ENCODE measurements at regions not wholly inside any gene's neighbourhood (a gene's known extent, or its start where the extent isn't known, plus 50 kb on each side); places are given as distances from the start of the nearest gene placed in this dataset.

DNA sequence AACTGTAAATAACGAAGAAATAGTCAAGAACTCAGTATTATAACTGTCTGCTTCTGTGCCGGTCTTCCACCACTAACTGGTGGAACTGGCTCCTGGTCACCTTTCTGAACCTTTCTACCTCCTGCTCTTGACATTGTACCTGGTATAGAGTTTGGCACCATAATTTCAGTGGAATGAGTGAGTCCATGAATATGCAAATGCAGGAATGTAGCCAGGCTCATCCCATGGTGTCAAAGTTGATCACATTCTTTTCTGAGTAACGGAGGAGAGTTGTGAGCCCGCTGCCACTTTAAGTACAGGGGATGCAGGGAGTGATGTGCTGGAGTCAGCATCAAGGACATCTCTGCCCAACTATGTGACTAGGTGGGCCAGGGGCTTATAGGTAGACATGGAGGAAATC lies 207.9 kb upstream of the HS3ST1 start:
- TF ChIP-seq, protein P1, sequence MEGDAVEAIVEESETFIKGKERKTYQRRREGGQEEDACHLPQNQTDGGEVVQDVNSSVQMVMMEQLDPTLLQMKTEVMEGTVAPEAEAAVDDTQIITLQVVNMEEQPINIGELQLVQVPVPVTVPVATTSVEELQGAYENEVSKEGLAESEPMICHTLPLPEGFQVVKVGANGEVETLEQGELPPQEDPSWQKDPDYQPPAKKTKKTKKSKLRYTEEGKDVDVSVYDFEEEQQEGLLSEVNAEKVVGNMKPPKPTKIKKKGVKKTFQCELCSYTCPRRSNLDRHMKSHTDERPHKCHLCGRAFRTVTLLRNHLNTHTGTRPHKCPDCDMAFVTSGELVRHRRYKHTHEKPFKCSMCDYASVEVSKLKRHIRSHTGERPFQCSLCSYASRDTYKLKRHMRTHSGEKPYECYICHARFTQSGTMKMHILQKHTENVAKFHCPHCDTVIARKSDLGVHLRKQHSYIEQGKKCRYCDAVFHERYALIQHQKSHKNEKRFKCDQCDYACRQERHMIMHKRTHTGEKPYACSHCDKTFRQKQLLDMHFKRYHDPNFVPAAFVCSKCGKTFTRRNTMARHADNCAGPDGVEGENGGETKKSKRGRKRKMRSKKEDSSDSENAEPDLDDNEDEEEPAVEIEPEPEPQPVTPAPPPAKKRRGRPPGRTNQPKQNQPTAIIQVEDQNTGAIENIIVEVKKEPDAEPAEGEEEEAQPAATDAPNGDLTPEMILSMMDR (conservative IDR thresholded peaks at IDR 0.05; ENCODE audit: low read depth, low read length): no peak
- no peak for TF ChIP-seq EZH2phosphoT487 (IDR thresholded peaks at IDR 0.05; ENCODE audit: borderline replicate concordance, low read length)
- no peak for TF ChIP-seq EZH2 (IDR thresholded peaks at IDR 0.05; ENCODE audit: low read length, unreplicated experiment)
- peaks cover 66% of the 10 kb centered on the region for H3K4me1 ChIP-seq (ENCODE audit: insufficient read depth, low read length)
- H3K9me2 ChIP-seq (replicated peaks; ENCODE audit: low read length): no peaks in the 10 kb centered on the region
- no peaks in the 10 kb centered on the region for H3K79me2 ChIP-seq (ENCODE audit: low read length)
- no peak for DNase-seq
- intact Hi-C loops (cut with micrococcal nuclease): no loop called here
- H3K4me3 ChIP-seq (ENCODE audit: low read length): no peak overlapping the region
- BruUV-seq (replicated peaks): no TSS peak
- ATAC-seq: no peak
- H3F3A ChIP-seq (ENCODE audit: low read length, unreplicated experiment): peaks cover 7% of the 10 kb centered on the region
- no peak overlapping the region for H3K4me2 ChIP-seq (ENCODE audit: low read length)
- 0 out of 2 replicates have a peak overlapping the region, but pooled peaks have one; percentile 16 for H3K9ac ChIP-seq (ENCODE audit: low read length)
- peak overlapping the region; percentile 98 for H3K27ac ChIP-seq (ENCODE audit: low read length)
- H4K20me1 ChIP-seq (ENCODE audit: low read length): no peaks in the 10 kb centered on the region
- no peaks in the 10 kb centered on the region for H3K27me3 ChIP-seq (ENCODE audit: low read length)
- no peaks in the 10 kb centered on the region for H3K9me3 ChIP-seq (ENCODE audit: low read length)
- ChIA-PET CTCF (no interaction called here), POLR2A (ENCODE audit: unreplicated experiment) (no interaction called here)
- H3K36me3 ChIP-seq (ENCODE audit: low read depth, low read length): no peaks in the 10 kb centered on the region
- H2AFZ ChIP-seq (ENCODE audit: low read length): no peak overlapping the region

DNA sequence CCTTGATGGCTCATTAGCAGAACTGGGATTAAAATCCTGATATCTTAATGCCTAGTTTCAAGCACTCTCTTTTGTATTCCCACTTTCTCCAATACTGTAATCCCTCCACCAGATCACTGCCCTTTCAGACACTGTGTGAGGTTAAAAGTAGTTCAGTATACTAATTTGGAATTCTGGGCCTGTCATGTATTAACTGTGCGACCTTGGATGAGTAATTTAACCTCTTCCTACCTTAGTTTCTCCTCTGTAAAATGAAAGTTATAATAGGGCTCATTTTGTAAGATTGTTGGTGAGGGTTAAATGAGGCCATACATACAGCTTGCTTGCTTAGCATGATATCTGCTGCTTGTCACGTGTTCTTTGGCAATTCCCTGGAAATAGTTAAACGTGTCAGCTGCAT lies 207.3 kb upstream of the HS3ST1 start:
- H3K9me2 ChIP-seq (replicated peaks; ENCODE audit: low read length): no peaks in the 10 kb centered on the region
- no peak for DNase-seq
- intact Hi-C loops (cut with micrococcal nuclease): no loop called here
- H3K27ac ChIP-seq (ENCODE audit: low read length): peak overlapping the region; percentile 98
- no TSS peak for BruUV-seq (replicated peaks)
- peak overlapping the region; percentile 16; the same call in 1 of the 2 replicates for H3K9ac ChIP-seq (ENCODE audit: low read length)
- no peak overlapping the region for H2AFZ ChIP-seq (ENCODE audit: low read length)
- peaks cover 7% of the 10 kb centered on the region for H3F3A ChIP-seq (ENCODE audit: low read length, unreplicated experiment)
- no peaks in the 10 kb centered on the region for H3K27me3 ChIP-seq (ENCODE audit: low read length)
- no peaks in the 10 kb centered on the region for H3K79me2 ChIP-seq (ENCODE audit: low read length)
- H4K20me1 ChIP-seq (ENCODE audit: low read length): no peaks in the 10 kb centered on the region
- ATAC-seq: no peak
- H3K36me3 ChIP-seq (ENCODE audit: low read depth, low read length): no peaks in the 10 kb centered on the region
- H3K4me3 ChIP-seq (ENCODE audit: low read length): no peak overlapping the region
- ChIA-PET POLR2A (ENCODE audit: unreplicated experiment) (no interaction called here), CTCF (interaction anchor here (0.7 kb wide), 1 partner anchor 63 kb away, joined by 3 read pairs; no protein-coding TSS in a partner anchor)
- peak overlapping the region; percentile 50 for H3K4me2 ChIP-seq (ENCODE audit: low read length)
- peaks cover 66% of the 10 kb centered on the region for H3K4me1 ChIP-seq (ENCODE audit: insufficient read depth, low read length)
- no peaks in the 10 kb centered on the region for H3K9me3 ChIP-seq (ENCODE audit: low read length)
- TF ChIP-seq, protein P1 (conservative IDR thresholded peaks at IDR 0.05; ENCODE audit: low read depth, low read length): no peak
- no peak for TF ChIP-seq EZH2 (IDR thresholded peaks at IDR 0.05; ENCODE audit: low read length, unreplicated experiment)
- no peak for TF ChIP-seq EZH2phosphoT487 (IDR thresholded peaks at IDR 0.05; ENCODE audit: borderline replicate concordance, low read length)

DNA sequence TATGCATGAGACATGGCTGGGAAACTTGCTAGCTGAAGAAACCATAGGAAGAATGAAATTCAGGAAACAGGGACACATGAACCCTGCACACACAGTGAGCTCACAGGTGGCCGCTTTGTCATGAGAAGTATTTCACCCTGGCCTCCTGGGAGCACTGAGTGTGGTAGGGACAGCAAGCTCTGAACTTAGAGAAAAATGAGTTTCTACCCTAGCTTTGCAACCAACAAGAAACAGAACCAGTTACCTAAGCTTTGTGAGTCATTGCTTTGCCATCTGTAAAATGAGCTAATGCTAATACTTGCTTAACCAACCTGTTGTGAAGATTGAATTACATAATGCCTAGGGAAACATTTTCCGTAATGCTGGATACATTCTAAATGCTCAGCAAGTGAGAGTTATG lies 206.6 kb upstream of the HS3ST1 start:
- no peak overlapping the region for H2AFZ ChIP-seq (ENCODE audit: low read length)
- TF ChIP-seq EZH2 (IDR thresholded peaks at IDR 0.05; ENCODE audit: low read length, unreplicated experiment) (no peak), EZH2phosphoT487 (IDR thresholded peaks at IDR 0.05; ENCODE audit: borderline replicate concordance, low read length) (no peak)
- TF ChIP-seq, protein P1 (conservative IDR thresholded peaks at IDR 0.05; ENCODE audit: low read depth, low read length): no peak
- H3K79me2 ChIP-seq (ENCODE audit: low read length): no peaks in the 10 kb centered on the region
- POLR2A ChIA-PET (ENCODE audit: unreplicated experiment): interaction anchor here (0.7 kb wide), 1 partner anchor 84 kb away, joined by 5 read pairs; no protein-coding TSS in a partner anchor
- peak overlapping the region; percentile 62 for H3K9ac ChIP-seq (ENCODE audit: low read length)
- H3K4me2 ChIP-seq (ENCODE audit: low read length): peak overlapping the region; percentile 50
- peaks cover 60% of the 10 kb centered on the region for H3K4me1 ChIP-seq (ENCODE audit: insufficient read depth, low read length)
- H3K9me2 ChIP-seq (replicated peaks; ENCODE audit: low read length): no peaks in the 10 kb centered on the region
- H3K9me3 ChIP-seq (ENCODE audit: low read length): no peaks in the 10 kb centered on the region
- intact Hi-C loops (cut with micrococcal nuclease): loop anchor here (1.0 to 2.0 kb wide), 3 partner anchors 21 to 85 kb away; no protein-coding TSS in a partner anchor
- DNase-seq: peak; percentile 89
- ATAC-seq: peak; percentile 65
- no peaks in the 10 kb centered on the region for H3K36me3 ChIP-seq (ENCODE audit: low read depth, low read length)
- CTCF ChIA-PET: interaction anchor here (0.7 to 1.0 kb wide), 3 partner anchors 63 to 206 kb away, joined by 3 read pairs; no protein-coding TSS in a partner anchor
- no peak overlapping the region for H3K4me3 ChIP-seq (ENCODE audit: low read length)
- H3K27me3 ChIP-seq (ENCODE audit: low read length): no peaks in the 10 kb centered on the region
- no TSS peak for BruUV-seq (replicated peaks)
- peaks cover 7% of the 10 kb centered on the region for H3F3A ChIP-seq (ENCODE audit: low read length, unreplicated experiment)
- peak overlapping the region; percentile 98 for H3K27ac ChIP-seq (ENCODE audit: low read length)
- no peaks in the 10 kb centered on the region for H4K20me1 ChIP-seq (ENCODE audit: low read length)

All from PC-3 (cell line).